ENCODE measurements at regions not wholly inside any gene's neighbourhood (a gene's known extent, or its start where the extent isn't known, plus 50 kb on each side); places are given as distances from the start of the nearest gene placed in this dataset.

DNA sequence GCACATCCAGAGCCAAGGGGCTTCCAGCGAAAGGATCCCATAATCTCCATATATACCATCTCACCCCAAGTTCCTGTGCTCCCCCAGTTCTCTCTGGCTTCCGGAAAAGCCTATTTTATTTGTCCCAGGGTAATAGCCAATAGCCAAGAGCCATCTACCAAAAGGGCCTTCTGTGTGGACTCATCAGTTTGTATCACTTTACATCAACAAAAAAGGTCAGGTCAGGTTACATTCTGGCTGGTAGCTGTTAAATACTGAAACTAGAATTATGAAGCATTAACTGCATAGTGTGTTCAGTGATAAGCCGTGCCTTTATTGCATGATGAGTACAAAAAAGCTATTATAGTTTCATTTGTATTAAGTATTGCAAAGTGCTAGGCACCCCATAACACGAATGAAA lies 223.7 kb downstream of the IRS1 start:
- no peak for DNase-seq (ENCODE audit: low read depth, low spot score)
- in situ Hi-C loops (cut with HindIII; ENCODE audit: low sequenced_read_pairs): no loop called here
- no peak for TF ChIP-seq CTCF (IDR thresholded peaks at IDR 0.05; ENCODE audit: low read depth, low read length)
- no peak overlapping the region for H3K4me3 ChIP-seq (ENCODE audit: low read depth, low read length)

- H3K4me3 ChIP-seq (ENCODE audit: low read depth, low read length): no peak overlapping the region
- TF ChIP-seq CTCF (IDR thresholded peaks at IDR 0.05; ENCODE audit: low read depth, low read length): no peak
Observed at GRCh38 chr2:226573158-226573557, 226.5 kb downstream of the IRS1 start.

DNA sequence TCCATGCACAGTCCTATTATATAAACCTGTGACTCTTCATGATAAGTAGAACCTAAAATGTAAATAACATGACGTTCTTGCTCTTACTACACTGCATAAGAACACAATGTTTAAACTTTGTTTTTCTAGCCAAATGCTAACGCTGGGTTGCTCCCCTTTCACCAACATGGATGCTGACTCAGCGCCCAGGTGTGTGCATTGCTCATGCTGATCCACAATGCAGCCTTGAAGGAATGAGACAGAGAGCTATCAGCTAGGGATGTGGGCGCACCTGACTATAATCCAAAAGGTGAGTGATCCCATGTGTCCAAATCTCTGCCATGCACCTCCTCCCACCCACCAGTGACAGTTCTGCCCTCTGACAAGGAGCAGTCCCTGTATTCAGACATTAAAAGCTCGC lies 235.0 kb downstream of the IRS1 start:
- DNase-seq (ENCODE audit: low read depth, low spot score): no peak
- in situ Hi-C loops (cut with HindIII; ENCODE audit: low sequenced_read_pairs): no loop called here
- TF ChIP-seq CTCF (IDR thresholded peaks at IDR 0.05; ENCODE audit: low read depth, low read length): no peak
- no peak overlapping the region for H3K4me3 ChIP-seq (ENCODE audit: low read depth, low read length)

More at GRCh38 chr2:226573158-226573557, 226.5 kb downstream of the IRS1 start:
- in situ Hi-C loops (cut with HindIII; ENCODE audit: low sequenced_read_pairs): no loop called here
- DNase-seq (ENCODE audit: low read depth, low spot score): no peak

DNA sequence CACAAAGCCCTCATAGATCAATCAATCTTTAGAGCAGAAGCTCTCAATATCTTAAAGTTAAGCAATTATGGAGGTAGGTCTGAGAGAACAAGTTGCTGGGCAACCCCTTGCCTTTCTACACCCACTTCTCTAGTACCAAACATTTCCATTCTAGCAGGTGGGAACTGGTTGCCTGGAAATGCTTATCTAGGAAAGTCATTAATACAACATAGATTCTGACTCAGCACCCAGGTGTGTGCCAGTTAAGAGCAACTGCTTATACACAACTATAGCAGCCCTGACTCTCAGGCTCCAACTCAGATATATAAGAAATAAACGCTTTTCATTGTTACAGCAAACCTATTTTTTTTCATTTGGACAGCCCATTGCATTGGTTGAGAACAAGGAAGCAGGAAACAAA lies 237.7 kb downstream of the IRS1 start:
- DNase-seq (ENCODE audit: low read depth, low spot score): no peak
- no peak overlapping the region for H3K4me3 ChIP-seq (ENCODE audit: low read depth, low read length)
- TF ChIP-seq CTCF (IDR thresholded peaks at IDR 0.05; ENCODE audit: low read depth, low read length): no peak
- in situ Hi-C loops (cut with HindIII; ENCODE audit: low sequenced_read_pairs): no loop called here

DNA sequence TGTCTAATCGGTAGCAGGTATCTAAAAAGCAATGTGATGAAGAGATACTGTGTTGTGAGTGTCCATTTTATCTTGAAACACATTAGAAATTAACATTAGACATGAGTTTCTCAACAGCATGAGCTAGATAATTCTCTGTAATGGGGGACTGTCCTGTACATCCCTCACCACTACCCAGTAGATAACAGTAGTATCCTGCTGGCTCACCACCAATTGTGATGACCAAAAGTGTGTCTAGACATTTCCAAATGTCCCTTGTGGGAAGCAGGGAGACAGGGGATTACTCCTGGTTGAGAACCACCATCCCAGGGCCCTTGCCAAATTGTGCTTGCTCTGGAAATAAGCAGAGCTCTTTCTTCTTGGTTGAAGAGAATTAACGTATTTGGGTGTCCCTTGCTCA lies 239.3 kb downstream of the IRS1 start:
- in situ Hi-C loops (cut with HindIII; ENCODE audit: low sequenced_read_pairs): no loop called here
- no peak for TF ChIP-seq CTCF (IDR thresholded peaks at IDR 0.05; ENCODE audit: low read depth, low read length)
- no peak for DNase-seq (ENCODE audit: low read depth, low spot score)

GRCh38 chr2:226559536-226559935 lies 240.1 kb downstream of the IRS1 start:
- in situ Hi-C loops (cut with HindIII; ENCODE audit: low sequenced_read_pairs): no loop called here
- no peak overlapping the region for H3K4me3 ChIP-seq (ENCODE audit: low read depth, low read length)
- DNase-seq (ENCODE audit: low read depth, low spot score): no peak
- no peak for TF ChIP-seq CTCF (IDR thresholded peaks at IDR 0.05; ENCODE audit: low read depth, low read length)

More for the DNA sequence above, 239.3 kb downstream of the IRS1 start:
- no peak overlapping the region for H3K4me3 ChIP-seq (ENCODE audit: low read depth, low read length)

DNA sequence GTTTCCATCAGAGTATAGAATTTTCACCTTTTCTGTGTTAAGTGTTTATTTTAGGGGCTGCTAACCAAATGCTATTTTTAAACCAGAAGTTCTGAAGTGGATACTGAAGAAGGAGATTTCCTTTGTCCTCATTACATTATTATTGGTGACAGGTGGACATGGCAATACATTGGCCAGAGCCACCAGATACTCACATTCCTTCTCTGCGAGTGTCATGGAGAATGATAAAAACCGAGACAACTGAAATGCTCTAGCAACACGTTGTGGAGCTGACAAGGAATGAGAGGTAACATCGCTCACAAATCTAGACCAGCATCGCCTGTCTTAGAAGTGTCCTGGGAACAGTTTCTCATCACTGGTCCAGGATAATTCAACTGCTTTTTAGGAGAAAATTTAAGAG lies 241.2 kb downstream of the IRS1 start:
- no peak for DNase-seq (ENCODE audit: low read depth, low spot score)
- in situ Hi-C loops (cut with HindIII; ENCODE audit: low sequenced_read_pairs): no loop called here
- H3K4me3 ChIP-seq (ENCODE audit: low read depth, low read length): no peak overlapping the region
- no peak for TF ChIP-seq CTCF (IDR thresholded peaks at IDR 0.05; ENCODE audit: low read depth, low read length)
